ENCODE measurements at regions not wholly inside any gene's neighbourhood (a gene's known extent, or its start where the extent isn't known, plus 50 kb on each side); places are given as distances from the start of the nearest gene placed in this dataset.

DNA sequence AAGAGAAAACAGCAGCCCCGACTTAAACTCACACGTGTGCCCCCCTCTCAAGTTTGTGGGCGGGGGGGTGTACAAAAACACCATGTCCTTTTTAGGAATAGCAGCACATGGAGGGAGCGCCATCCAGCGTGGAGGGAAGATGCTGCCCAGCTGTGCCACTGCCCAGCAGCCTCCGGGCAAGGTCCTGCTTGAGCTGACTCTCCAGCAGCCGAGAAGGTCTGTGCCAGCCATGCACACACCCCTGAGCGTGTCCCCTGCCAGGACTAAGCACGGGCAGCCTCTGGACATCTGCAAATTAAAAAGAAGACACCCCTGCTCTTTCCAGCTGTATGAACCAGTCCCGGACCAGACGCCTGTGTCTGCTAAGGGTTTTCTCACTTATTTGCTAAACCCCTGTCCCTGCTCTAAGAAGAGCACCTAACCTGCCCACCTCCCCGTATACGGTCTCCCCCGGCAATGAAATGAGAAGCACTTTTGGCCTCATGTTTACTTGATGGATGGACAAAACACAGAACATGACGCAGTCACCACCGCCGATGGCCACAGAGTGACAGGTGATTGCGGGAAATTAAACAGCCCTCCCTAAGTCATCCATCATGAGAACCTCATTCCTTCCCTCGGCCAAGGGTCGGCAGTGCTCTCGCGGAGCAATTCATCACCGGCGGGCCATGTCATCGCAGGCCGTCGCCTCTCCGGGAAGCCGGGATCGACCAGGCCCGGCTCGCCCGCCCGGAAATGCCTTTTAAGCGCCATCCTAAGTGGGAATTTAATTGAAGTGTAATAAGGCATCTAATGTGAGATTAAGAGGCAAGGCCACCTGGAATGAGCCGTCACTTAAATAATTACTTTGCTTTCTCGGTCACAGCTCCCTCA is 96.9 kb downstream of the OLFM1 start:
- H3K4me3 ChIP-seq (ENCODE audit: control insufficient read depth, low read depth, low read length) = no peak overlapping the region
- no peak for DNase-seq (ENCODE audit: low read depth)
- TF ChIP-seq, protein P1, sequence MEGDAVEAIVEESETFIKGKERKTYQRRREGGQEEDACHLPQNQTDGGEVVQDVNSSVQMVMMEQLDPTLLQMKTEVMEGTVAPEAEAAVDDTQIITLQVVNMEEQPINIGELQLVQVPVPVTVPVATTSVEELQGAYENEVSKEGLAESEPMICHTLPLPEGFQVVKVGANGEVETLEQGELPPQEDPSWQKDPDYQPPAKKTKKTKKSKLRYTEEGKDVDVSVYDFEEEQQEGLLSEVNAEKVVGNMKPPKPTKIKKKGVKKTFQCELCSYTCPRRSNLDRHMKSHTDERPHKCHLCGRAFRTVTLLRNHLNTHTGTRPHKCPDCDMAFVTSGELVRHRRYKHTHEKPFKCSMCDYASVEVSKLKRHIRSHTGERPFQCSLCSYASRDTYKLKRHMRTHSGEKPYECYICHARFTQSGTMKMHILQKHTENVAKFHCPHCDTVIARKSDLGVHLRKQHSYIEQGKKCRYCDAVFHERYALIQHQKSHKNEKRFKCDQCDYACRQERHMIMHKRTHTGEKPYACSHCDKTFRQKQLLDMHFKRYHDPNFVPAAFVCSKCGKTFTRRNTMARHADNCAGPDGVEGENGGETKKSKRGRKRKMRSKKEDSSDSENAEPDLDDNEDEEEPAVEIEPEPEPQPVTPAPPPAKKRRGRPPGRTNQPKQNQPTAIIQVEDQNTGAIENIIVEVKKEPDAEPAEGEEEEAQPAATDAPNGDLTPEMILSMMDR (IDR thresholded peaks at IDR 0.05; ENCODE audit: control insufficient read depth, insufficient read depth, low read depth, low read length, missing control alignments) = no peak

DNA sequence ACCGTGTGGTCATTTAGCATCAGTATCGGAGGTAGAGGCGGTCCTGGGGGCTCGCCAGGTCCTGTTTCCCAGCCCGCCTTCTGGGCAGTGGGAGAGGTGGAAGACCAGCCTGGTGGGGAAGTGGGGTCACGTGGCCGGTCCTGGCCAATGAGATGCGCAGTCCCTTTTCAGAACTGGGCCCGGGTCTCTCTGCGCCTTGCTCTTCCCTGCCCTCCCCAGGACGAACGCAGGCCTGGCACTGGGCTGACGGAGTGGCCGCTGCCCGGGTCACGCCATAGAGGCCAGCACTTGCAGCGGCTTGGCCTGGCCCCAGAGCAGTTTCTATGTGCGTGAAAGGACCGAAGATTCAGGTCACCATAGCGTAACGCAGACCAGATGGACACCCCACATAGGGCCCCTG is 97.6 kb downstream of the OLFM1 start:
- no peak for DNase-seq (ENCODE audit: low read depth)
- H3K4me3 ChIP-seq (ENCODE audit: control insufficient read depth, low read depth, low read length) = no peak overlapping the region

DNA sequence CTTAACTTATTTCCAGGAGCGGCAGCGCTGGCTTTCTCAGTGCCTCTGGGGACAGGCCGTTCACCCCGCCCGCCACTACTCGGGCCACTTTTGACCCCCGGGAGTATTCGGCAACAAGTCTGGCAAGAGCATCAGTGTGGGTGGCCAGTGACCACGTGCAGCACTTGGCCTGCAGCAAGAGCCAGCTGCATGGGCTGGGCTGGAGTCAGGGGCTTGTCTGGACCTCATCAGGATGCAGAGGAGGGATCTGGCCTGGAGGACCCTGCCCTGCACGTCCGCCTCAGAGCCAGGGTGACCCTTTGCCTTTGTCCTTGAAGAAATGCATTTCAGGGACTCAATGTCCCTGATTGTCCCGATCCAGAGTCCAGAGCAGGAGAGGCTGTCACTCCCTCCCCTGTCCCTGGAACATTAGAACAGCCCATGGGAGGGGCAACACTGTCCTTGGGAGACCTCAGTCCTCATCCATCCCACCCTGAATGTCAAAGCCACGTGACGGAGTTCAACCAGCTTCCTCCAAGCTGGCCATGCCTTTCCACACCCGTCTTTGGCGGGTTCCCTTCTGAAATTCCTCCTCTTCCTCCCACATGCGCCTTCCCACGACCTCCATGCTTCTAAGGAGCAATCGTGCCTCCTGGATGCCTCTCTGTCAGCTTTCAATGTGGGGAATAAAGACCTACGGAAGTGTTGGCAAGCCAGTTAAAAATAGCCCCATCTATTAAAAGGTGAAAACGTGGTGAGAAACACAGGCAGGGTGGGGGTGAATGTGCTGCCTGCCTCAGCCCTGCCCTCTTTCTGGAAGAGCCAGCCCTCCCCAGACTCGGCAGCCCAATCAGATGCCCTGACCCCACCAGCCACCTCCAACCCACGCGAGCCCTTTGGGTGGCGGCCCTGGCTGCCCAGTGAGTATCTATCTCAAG is 99.0 kb downstream of the OLFM1 start:
- TF ChIP-seq, protein P1 (IDR thresholded peaks at IDR 0.05; ENCODE audit: control insufficient read depth, insufficient read depth, low read depth, low read length, missing control alignments) = no peak
- H3K4me3 ChIP-seq (ENCODE audit: control insufficient read depth, low read depth, low read length) = no peak overlapping the region
- DNase-seq (ENCODE audit: low read depth) = no peak

More for the DNA sequence above, 97.6 kb downstream of the OLFM1 start:
- TF ChIP-seq, protein P1 (IDR thresholded peaks at IDR 0.05; ENCODE audit: control insufficient read depth, insufficient read depth, low read depth, low read length, missing control alignments) = no peak

DNA sequence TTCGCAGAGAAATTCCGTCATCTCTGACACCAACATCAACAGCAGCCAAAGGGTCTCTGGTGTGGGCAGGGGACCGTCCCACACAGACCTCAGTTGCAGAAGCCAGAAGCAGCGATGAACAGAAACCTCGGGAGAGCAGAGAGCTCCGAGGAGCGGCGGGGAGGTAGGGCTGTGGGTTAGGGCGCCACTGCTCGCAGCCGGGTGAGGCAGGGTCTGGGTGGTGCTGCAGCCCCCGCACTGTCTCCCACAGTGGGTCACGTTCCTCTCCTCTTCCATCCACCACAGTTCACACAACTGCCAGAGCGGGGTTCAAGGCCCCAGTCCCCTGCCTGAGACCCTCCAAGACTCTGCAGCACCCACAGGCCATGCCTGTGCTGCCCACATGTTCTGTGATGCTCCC is 99.9 kb downstream of the OLFM1 start:
- TF ChIP-seq, protein P1 (IDR thresholded peaks at IDR 0.05; ENCODE audit: control insufficient read depth, insufficient read depth, low read depth, low read length, missing control alignments) = no peak
- DNase-seq (ENCODE audit: low read depth) = no peak
- no peak overlapping the region for H3K4me3 ChIP-seq (ENCODE audit: control insufficient read depth, low read depth, low read length)

DNA sequence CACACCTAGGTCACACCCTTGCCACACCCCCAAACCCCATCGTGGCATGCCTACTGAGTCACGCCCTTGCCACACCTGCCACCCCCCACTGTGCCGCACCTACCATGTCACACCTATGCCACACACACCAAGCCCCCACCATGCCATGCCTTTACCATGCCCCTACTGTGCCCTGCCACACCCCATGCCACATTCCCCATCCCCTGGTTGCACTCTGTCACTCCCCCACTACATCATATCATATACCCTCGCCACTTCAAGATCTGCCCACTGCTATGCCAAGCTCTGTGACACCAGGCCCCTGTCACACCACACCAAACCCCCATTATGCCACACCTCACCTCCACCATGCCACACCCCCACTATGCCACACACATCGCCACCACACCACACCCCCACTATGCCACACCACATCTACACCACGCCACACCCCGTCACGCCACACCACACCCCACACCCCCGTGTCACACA is 101.2 kb downstream of the OLFM1 start:
- no peak overlapping the region for H3K4me3 ChIP-seq (ENCODE audit: control insufficient read depth, low read depth, low read length)
- TF ChIP-seq, protein P1 (IDR thresholded peaks at IDR 0.05; ENCODE audit: control insufficient read depth, insufficient read depth, low read depth, low read length, missing control alignments) = no peak
- DNase-seq (ENCODE audit: low read depth) = no peak

DNA sequence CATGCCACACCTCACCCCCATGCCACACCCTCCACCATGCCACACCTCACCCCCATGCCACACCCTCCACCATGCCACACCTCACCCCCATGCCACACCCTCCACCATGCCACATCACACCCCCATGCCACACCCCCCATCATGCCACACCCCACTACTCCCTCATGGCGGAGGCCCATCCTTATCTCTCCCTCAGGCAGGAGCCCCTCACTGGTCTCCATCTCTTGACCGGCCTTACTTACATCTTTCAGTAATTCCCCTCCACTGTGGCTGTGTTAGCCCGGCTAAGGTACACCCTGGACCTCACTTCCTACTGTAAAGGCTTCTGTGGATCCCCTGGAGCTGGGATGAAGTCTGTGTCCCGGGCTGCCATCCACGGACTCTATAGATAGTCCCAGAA is 102.0 kb downstream of the OLFM1 start:
- TF ChIP-seq, protein P1 (IDR thresholded peaks at IDR 0.05; ENCODE audit: control insufficient read depth, insufficient read depth, low read depth, low read length, missing control alignments) = no peak
- DNase-seq (ENCODE audit: low read depth) = no peak

More for the DNA sequence above, 102.0 kb downstream of the OLFM1 start:
- H3K4me3 ChIP-seq (ENCODE audit: control insufficient read depth, low read depth, low read length) = no peak overlapping the region

All from AG09309 (cell line).